Astrocyte of the hippocampus (primary cell): ENCODE measurements at regions not wholly inside any gene's neighbourhood (a gene's known extent, or its start where the extent isn't known, plus 50 kb on each side); places are given as distances from the start of the nearest gene placed in this dataset.
A peak's percentile ranks its signal among the peaks of the same experiment; 100 is the strongest.

Source experiments
- DNase-seq: peaks from one replicate; pipeline ENCODE4 v3.0.0; 2011; ENCODE audit warnings: low read depth, low spot score

DNA sequence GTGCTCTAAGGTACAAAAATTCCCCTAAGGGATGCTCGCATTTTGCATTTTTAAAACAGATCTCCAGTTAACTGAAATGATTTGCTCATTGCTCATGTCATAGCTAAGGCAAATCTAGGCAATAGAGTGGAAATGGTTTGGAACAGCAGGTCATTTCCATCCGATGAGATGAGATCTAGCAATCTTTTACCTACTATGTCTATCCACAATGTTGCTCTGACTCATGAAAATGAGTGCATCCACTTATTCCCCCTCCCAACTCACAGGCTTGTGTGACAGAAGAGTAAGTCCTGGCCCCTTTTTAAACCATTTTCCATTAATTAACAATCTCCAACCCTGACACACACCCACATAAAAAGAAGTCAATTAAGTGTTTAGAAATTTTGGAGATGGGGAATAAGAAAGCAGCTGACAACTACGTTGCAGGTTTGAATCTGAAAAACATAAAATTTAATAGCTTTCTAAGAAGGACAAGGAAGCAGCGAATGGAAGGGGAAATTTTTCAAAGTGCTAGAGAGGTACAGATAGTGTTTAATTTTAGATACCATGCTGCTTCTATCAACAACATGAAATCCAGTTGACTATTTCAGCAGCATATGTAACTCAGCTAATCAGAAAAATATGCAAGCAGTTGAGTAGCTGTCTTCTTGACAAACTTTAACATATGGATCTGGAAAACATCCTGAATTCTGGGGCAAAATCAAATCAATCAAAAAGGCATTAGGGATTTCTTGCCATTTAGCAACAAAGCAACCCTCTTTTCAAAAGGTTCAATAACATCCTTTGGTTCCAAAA, 112.0 kb downstream of the TMCO5A start:
- no peak for DNase-seq

DNA sequence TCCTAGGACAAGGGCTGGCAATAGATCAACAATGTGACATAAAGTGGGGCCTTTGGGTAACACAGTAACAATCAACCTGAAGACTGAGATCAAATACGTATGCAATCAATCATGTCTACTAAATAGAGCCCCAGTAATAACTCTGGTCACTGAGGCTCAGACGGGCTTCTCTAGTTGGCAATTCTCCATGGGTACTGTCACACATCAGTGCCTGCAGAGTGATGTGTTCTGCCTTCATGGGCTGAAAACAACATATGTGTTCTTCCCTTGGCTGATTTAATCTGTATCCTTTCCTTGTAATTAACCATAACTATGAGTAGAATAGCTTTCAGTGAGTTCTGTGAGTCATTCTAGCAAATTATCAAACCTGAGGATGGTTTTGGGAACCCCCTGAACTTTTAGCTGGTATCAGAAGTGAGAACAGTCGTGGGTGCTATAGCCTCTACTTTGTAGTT, 113.6 kb downstream of the TMCO5A start:
- no peak for DNase-seq

DNA sequence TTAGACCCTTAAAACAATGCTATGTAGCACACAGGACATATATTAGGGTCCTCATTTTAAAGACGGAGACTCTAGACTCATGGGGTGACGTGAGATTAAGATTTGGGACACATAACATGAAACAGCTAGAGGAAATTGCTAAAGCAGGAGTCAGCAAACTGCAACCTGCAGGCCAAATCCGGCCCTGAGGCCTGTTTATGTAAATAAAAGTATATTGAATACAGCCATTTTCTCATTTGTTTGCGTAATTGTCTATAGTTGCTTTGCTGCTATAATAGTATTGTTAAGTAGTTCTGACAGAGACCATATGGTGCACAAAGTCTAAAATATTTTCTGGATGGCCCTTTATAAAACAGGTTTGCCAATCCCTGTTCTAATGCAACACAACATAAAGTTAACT, 115.5 kb downstream of the TMCO5A start:
- DNase-seq: no peak

DNA sequence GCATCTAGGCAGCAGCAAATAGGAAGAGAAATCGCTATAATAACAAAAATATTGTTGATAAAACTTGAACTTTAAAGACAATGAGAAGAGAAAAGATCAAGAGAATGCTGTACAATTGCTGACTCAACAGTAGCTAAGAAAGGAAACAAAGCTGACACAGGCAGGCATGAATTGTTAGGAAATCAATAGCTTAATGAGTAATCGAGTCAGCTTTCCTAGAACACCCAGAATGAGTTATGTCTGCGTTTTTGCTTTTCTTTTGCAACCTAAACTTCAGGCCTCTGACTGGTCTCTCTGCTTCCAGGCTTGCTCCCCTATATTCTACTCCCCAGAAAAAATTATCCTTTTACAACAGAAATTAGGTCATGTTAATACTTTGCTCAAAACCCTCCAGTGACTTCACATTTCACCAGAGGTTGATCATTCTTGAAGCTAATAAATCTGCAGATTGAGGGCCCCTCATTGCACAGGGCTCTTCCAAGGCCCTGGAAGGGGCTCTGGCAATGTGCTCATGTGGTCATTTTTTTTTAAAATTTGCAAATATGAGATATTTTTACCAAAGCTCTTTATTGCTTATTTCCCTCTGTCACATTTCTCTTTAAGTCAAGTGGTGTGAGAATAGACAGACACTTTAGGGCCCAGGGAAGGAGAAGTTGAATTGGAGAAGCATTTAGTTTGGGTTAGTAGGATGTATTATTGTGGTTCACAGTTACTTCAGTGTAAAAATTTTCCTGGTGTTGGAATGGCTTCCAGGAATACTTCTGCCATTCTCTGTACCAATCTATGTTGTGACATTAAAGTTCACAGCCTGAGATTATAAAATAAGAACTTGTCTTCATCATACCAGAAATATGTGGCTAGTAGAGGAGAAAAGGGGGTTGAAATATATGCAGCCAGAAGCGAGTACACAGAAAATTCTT, 116.3 kb downstream of the TMCO5A start:
- peak; percentile 45 for DNase-seq

DNA sequence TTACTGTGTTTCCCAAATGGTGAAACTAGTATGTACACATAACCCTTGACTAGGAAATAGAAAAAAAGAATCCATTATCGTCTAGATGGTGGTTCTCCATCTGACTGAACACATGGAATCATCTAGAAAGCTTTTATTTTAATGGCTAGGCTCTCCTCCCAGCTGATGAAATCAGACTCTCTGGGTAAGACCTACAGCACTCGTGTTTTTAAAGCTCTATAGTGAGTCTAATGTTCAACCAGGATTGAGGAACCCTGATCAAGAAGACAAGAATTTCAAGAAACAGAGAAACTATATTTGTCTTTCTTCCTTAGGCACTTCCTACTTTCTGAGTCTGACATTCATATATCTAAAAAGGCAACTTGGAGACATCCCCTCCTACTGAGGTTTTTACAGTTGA, 118.8 kb downstream of the TMCO5A start:
- no peak for DNase-seq

DNA sequence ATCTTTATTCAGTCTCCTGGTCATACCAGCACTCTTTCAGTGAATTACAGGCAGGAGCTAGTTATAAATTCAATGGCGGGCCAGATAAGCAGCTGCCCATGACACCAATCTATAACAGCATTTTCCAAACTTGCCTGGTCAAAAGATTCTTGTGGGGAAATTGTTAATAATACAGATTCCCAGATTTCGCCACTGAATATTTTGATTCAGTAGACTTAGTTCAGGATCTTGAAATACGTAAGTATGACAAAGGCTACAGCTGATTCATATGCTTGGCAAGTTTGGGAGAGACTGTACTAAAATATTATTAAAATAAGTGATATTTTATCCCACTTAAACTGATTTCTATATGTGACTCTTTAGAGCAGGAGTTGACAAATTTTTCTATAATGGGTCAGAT, 119.3 kb downstream of the TMCO5A start:
- DNase-seq: no peak

DNA sequence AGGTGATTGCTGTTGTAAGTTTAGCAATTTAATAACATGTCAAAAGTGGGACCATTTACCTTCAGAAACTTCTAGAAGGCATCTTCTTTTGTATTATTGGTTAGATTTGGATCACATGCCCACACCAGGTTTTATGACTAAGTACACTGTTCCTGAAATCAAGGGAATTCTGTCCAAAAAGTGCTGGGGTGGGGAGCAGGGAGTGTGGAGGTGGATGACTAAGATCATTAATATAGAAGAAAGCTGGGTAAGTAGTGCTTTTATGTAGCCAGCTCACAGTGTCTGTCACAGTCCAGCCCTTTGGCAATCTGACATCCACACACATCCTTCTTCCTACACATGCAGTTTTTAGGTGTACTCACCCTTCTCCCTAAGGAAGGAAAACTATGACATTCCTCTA, 120.0 kb downstream of the TMCO5A start:
- peak; percentile 49 for DNase-seq

DNA sequence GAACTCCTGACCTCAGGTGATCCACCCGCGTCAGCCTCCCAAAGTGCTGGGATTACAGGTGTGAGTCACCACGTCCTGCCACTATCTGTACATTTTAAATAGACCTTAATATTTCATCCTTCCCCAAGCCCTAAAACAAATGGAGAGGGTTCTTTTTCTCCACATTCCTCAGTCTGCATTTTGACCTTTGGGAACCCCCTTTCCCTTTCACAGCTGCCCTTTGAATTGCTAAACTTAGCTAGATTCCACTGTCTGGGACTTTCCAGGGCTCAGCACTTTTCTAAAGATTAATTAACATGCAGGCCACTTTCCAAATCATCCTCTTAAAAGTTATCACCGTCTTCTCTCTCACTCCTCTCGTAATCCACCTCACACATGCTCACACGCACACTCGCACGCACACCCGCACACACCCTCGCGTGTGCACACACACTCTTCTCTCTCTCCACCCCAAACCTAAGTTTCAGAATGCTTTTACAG, 124.2 kb downstream of the TMCO5A start:
- no peak for DNase-seq

DNA sequence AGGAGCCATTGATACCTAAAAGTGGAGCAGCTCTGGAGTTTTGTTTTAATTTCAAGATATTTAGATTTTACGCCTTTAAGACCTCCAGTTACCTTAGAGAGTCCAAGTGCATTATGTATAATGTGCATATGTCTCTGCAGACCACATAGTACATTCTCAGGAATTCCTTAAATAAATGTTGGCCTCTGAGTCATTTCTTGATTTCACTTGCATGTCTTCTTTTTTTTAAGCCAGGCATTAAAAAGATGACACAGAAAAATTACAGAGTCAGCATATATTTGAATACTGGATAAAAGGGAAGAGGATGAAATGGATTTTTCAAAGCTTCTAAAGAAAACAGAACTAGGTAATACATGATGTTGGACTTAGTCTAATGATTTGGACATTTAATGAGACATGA, 125.2 kb downstream of the TMCO5A start:
- DNase-seq: no peak

DNA sequence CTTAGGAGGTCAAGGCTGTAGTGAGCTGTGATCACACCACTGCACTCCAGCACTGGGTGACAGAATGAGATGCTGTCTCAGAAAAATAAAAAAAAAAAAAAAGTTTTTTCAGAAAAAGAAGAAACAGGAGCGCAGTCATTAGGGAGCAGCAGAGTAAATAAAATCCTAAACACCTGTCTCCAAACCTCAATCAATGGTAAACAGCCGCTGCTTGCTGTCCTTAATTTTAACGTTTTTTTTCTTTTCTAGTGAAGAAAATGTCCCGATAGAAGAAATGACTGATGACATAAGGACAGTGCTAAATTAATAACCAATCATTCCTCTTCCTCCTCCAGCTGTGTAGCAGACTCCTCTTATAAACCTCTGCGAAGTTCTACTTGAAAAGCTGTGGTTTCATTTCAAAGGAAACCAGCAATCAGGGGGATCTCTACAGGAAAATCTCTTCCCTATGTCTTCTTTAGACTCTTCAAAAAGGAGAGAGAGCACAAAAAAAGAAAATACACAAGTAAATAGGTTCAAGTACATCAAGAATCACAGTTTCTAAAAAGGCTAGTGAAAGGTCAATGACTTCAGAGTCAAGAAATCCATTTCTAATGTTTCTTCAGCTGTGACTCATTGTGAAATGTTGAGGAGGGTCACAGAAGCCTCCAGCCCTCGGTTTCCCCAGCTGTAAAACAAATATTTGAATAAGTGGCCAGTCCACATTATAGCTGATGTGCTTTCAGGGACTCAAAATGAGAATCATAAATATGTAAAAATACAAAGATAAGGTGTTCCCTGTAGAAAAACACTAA, 127.6 kb downstream of the TMCO5A start:
- no peak for DNase-seq

DNA sequence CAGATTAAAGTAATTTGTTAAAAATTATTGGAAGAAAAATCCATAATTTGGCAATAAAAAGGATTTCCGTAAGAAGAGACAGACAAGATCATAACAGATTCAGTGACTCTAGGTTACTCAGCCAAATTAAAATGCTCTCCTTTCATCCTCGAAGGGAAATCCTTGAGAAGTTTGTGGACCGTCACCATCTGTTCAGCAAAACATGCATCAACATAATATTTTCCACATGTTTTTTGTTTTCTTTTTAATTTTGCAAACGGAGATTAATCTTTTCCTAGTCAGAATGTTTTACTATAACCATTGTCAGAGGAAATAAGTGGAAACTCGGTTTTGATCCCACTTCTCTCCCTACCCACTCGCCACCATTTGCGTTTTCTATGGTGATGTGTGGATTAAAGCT, 128.3 kb downstream of the TMCO5A start:
- no peak for DNase-seq

DNA sequence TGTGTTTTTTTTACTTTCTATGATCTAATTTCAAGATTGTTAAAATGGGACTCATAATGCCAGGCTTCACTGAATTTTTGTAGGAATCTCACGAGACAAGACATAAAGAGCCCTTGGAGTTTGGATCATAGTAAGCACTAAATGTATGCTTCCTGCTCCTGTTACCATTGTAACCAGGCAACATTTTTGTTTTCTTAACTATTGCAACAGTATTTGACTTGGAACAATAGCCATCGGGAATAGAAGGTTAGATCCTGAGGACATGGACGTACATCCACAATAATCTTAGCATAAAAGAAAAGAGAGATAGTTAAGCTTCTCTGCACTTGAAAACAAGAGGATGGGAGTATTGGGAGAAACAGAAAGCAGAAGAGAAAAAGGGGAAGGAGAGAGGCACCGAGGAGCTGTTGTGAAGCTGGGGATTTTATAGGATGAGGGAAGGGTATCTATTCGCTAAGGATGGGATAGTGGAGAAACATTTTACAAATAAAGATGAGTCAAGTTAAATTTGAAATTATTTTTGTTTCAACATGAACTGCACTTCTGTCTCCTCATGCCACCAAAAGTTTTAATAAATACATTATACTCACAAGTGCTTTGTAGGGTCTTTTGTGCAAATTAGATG, 131.4 kb downstream of the TMCO5A start:
- DNase-seq: no peak

DNA sequence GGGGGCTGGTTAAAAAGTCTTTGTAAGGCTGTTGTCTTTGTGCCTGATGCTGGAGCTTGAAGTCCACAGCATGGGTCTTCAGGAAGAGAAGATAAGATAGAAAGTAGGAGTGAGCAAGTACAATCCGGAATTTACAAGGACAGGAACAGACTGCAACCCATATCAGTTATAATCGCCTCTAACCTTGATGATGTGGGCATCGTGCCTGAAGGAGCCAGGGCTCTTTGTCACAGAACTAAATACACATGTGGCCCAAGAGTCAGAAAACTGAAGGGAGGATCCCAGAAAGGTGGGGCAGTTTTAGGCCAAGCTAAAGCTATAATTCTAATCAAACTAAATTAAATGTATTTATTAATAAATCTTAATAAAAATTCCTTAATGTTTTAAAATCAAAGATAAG, 132.2 kb downstream of the TMCO5A start:
- DNase-seq: no peak

DNA sequence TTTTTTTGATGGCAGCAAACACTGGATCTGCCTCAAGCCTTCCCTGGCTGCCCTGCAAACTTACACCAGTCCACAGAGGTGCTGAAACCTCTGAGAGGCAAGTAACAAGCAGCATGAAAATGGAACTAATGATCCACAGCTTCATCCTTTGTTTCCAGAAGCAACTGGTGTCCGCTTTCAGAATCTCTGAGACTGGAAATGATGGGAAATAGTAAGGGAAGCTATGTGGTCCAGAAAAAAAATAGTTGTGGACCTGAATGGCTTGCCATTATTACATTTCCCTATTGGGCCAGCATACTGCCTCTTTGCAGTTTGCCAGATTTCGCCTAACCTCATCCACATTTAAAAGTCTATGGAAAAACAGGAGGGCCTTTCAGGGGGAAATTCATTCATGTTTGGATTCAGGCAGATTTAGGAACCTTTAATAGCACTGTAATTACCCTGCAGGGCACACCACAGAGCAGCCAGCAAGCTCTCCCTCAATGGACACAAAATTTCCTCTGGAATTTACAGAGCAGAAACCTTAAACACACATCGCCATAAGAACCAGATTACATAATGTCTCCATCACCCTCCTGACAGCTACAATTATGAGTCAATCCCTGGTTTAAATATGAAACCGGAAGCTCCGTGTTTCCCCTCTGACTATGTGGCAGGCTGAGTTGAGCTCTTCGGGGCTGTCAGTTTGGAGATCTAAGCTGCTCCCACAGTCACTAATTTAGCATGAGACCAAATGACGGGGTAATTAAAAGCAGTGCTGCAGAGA, 134.4 kb downstream of the TMCO5A start:
- DNase-seq: peak; percentile 59

DNA sequence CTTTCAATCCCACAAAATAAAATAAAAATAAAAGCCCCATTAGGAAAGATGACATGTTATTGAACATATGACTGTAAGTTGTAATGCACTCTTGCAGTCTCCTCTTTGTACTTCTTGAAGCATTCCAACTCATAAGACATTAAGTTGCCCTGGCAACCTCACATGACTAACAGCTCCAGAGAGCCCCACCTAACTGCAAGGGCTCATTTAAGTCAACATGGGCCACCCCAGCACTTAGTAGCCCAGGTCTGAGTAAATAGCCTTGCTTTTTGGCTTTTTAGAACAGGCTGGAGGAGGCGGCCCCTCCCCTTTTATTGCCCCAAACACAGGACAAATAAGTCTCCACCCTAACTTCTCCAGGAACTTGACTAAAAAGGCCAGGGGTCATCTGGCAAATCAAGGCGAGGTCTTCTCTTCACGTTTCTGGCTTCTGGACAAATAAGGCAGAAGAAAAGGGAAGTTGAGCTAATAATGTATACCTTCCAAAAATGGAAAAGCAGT, 135.1 kb downstream of the TMCO5A start:
- peak; percentile 68 for DNase-seq

DNA sequence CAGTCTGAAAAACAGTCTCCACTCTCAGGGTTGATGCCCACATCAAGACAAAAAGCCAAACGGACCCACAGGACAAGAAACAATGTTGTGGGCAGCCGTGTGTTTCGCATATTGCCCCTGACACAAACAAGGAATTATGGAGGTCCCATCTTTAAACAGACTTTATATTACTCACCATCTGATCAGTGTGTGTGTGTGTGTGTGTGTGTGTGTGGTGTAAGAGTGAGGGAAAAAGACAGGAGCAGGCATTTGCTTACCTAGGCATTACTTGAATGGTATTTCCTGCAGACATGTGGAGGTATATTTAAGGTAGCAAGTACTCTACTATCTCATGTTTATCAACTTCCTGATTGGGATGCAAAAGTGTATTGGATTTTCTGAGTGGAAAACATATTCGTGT, 136.3 kb downstream of the TMCO5A start:
- no peak for DNase-seq

DNA sequence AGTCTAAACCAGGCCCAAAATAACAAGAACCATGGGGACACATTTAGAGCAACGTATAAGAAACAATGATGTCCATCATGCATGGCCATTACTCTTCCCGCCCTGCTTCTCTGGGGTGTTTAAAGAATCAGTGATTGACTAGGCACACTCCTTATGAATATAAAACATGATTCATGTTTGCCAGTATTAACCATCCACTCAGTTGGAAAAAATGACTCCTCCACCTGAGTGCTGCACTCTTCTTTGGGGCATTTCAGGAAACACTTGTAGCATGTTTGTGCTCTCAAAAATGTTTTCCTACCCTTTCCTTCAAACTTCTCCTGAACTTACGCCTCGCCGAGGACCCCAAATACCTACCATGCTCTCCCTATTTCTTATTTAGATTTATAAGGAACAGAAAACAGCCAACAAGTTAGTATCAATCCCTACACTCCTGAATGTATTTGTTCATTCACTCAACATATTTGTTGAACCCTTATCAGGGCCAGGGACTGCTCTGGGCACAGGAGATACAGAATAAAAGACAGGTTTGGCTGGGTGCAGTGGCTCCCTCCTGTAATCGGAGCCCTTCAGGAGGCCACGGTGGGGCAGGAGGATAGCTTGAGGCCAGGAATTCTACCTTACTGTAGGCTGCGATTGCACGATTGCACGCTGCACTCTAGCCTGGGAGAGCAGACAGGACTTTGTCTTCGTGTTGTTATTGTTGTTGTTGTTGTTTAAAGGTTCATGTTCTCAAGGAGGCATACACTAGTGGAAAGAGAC, 137.0 kb downstream of the TMCO5A start:
- no peak for DNase-seq

DNA sequence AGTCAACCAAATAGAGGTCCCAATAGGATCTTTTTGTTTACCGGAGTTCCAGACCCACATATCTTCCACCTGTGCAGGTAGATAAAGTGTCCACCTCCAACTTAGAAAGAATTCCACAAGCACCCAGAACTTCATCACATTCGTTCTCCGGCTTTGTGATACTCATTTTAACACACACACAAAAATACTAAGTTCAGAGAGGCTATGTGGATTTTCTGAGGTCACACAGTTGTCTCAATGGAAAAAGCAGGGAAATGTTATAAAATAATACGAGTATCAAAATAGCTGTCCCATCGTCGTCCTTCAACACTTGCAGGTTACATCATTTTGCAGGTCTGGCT, 137.5 kb downstream of the TMCO5A start:
- no peak for DNase-seq

DNA sequence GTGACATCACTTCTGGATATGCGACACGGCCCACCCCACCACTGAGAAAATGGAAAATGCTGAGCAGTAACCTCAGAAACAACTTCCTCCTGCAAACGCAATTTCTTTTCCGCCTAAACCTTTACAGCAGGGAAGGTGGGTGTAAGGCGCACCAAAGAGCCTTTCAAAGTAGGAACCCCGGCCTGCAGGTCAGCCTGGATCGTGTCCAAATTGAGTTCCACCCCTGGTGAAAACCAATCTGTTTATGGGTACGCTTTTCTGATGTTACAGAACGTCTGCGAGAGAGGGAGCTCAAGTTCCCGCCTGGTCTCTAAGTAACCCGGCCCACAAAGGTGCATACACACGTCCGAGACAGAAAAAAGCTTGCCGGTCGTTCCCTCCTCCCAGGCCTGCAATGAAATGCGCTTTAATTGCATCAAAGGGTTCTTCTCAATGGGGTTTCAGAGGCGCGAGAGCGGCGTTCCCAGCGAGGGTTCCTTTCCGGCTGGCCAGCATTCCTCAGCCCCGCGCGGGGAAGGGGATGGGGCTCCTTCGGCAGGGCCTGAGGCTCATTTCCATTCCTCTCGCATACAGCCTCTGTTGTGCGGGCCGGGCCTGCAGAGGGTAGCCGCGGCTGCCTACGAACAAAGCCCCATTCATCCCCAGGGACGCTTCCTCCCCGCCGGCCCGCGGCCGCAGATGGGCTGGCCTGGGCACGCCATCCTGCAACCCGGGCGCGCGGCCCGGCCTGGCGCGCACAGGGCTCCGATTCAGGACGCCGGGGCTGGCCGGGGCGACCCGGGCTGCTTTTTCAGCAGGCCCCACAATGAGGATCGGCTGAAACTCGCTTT, 138.1 kb downstream of the TMCO5A start:
- peak; percentile 94 for DNase-seq
